HepG2 (cell line): ENCODE measurements at regions not wholly inside any gene's neighbourhood (a gene's known extent, or its start where the extent isn't known, plus 50 kb on each side); places are given as distances from the start of the nearest gene placed in this dataset.

Experiments
- ATAC-seq: fragments of 200-7000 bp; cut with Tn5 transposase; 3 replicates; pipeline ENCODE4 v1.9.1; 2020; ENCODE audit warnings: mild to moderate bottlenecking, moderate library complexity
- BruUV-seq: library from RNA; stranded (reverse); fragments of 400-500 nt; replicated peaks from 2 replicates; lab custom pipeline; 2021; lab: Mats Ljungman, UMichigan
- CTCF ChIA-PET: fragments of 300-600 bp; formaldehyde crosslinking; extraction: SDS; loops from one replicate; lab custom pipeline; 2021; ENCODE audit warnings: low total read pairs, inconsistent platforms, low intra/inter-chr PET ratio; lab: Yijun Ruan, JAX
- POLR2A ChIA-PET: fragments of 350-600 bp; sonication (Branson Sonifier 250); formaldehyde crosslinking; loops from one replicate; lab custom pipeline; 2020; ENCODE audit warnings: antibody characterized with exemption, inconsistent platforms; lab: Yijun Ruan, JAX
- DNase-seq: peaks from one replicate; pipeline ENCODE4 v3.0.0-alpha.2; 2015; ENCODE audit warnings: low spot score
- FAIRE-seq: peaks from 3 replicates; lab custom pipeline; 2011; peaks lifted over from hg19 to GRCh38; lab: Jason Lieb, UNC
- H2AFZ ChIP-seq: one replicate; pipeline ENCODE4 v1.6.1; 2011; ENCODE audit warnings: low read length, inconsistent platforms
- H3K27ac ChIP-seq: fragments of 300-600 bp; 3 replicates; pipeline ENCODE4 v1.8.0; 2011; ENCODE audit warnings: mixed run types, mild to moderate bottlenecking, mixed read lengths, low read length, inconsistent platforms; ENCODE audit not compliant: insufficient read depth; ENCODE audit errors: extremely low read length
- H3K27me3 ChIP-seq, 2 experiments: fragments of 200-600 bp in 1 of 2; 2 replicates in 1 of 2; 3 replicates in 1 of 2; pipeline versions ENCODE4 v1.6.0 to v1.8.0; 2011; ENCODE audit warnings: low read length in 2 of 2, mild to moderate bottlenecking in 2 of 2, moderate library complexity in 2 of 2, inconsistent platforms in 1 of 2; ENCODE audit not compliant: insufficient read depth in 2 of 2, control insufficient read depth in 1 of 2
- H3K36me3 ChIP-seq, 2 experiments: fragments of 200-600 bp in 1 of 2; replicated peaks in 1 of 2; 2 replicates in 1 of 2; 3 replicates in 1 of 2; pipeline versions ENCODE4 v1.5.1 to v1.8.0; 2011; ENCODE audit warnings: low read length in 2 of 2, inconsistent platforms in 1 of 2; ENCODE audit not compliant: insufficient read depth in 2 of 2, control insufficient read depth in 1 of 2
- H3K4me1 ChIP-seq: 2 replicates; pipeline ENCODE4 v1.5.1; 2012; ENCODE audit warnings: low read length, inconsistent platforms; ENCODE audit not compliant: insufficient read depth
- H3K4me2 ChIP-seq: 2 replicates; pipeline ENCODE4 v1.6.0; 2011; ENCODE audit warnings: low read depth, low read length, inconsistent platforms
- H3K4me3 ChIP-seq, 3 experiments: fragments of 200-600 bp in 1 of 3; sonication (generic), shearing (Covaris generic) in 1 of 3; replicated peaks in 1 of 3; 2 replicates each; pipeline ENCODE4 v1.5.1; 2011 to 2016; ENCODE audit warnings: low read length in 3 of 3, inconsistent platforms in 2 of 3, low read depth in 2 of 3, mild to moderate bottlenecking in 2 of 3, control low read depth in 1 of 3, mixed read lengths in 1 of 3; ENCODE audit not compliant: insufficient read depth in 1 of 3
- H3K79me2 ChIP-seq: one replicate; pipeline ENCODE4 v1.6.1; 2011; ENCODE audit warnings: low read length, inconsistent platforms; ENCODE audit not compliant: insufficient read depth
- H3K9ac ChIP-seq: 2 replicates; pipeline ENCODE4 v1.6.0; 2011; ENCODE audit warnings: mild to moderate bottlenecking, low read depth, low read length, inconsistent platforms; ENCODE audit not compliant: insufficient read depth
- H3K9me3 ChIP-seq: 2 replicates; pipeline ENCODE4 v1.5.1; 2012; ENCODE audit warnings: mild to moderate bottlenecking, low read length
- H4K20me1 ChIP-seq: 2 replicates; pipeline ENCODE4 v1.6.0; 2011; ENCODE audit warnings: inconsistent platforms, mild to moderate bottlenecking, low read length, moderate library complexity; ENCODE audit not compliant: insufficient read depth
- ELF4 ChIP-seq: sonication (generic); formaldehyde crosslinking; IDR thresholded peaks from 2 replicates; pipeline ENCODE4 v1.5.0; 2020; ENCODE audit warnings: missing genetic modification reagents, mild to moderate bottlenecking, moderate library complexity, borderline replicate concordance
- IRF2 ChIP-seq: IDR thresholded peaks from 2 replicates; pipeline ENCODE4 v1.6.1; 2018; ENCODE audit warnings: missing genetic modification reagents, missing compliant biosample characterization
- NR3C1 ChIP-seq: sonication (generic); formaldehyde crosslinking; IDR thresholded peaks from 2 replicates; pipeline ENCODE4 v1.4.0; 2020; ENCODE audit warnings: missing genetic modification reagents
- RFXAP ChIP-seq: sonication (generic); formaldehyde crosslinking; IDR thresholded peaks from 2 replicates; pipeline ENCODE4 v1.4.0; 2020; ENCODE audit warnings: missing genetic modification reagents, borderline replicate concordance
- SIN3B ChIP-seq: fragments of 150-350 bp; IDR thresholded peaks from 2 replicates; pipeline ENCODE4 v1.6.1; 2014; ENCODE audit warnings: low read length
- ZNF335 ChIP-seq: sonication (generic); formaldehyde crosslinking; IDR thresholded peaks from 2 replicates; pipeline ENCODE4 v1.4.0; 2020; ENCODE audit warnings: missing genetic modification reagents
- ZNF350 ChIP-seq: sonication (generic); formaldehyde crosslinking; IDR thresholded peaks from 2 replicates; pipeline ENCODE4 v1.4.0; 2020; ENCODE audit warnings: mild to moderate bottlenecking, low read depth, missing genetic modification reagents, borderline replicate concordance
- ZNF570 ChIP-seq: sonication (generic); formaldehyde crosslinking; IDR thresholded peaks from 2 replicates; pipeline ENCODE4 v1.4.0; 2020; ENCODE audit warnings: mild to moderate bottlenecking, missing genetic modification reagents, borderline replicate concordance
- ZSCAN22 ChIP-seq: sonication (generic); formaldehyde crosslinking; IDR thresholded peaks from 2 replicates; pipeline ENCODE4 v1.4.0; 2020; ENCODE audit warnings: mild to moderate bottlenecking, missing genetic modification reagents
- WGBS: methylation state at CpG from one replicate; pipeline ENCODE4 v1.1.6; 2017; ENCODE audit warnings: low lambda C conversion rate; 5-methylcytosine and 5-hydroxymethylcytosine counted together
- in situ Hi-C: cut with HindIII; loops from 2 replicates; pipeline ENCODE4 v1.10.0; 2017; ENCODE audit warnings: low pct_unique_long_range_greater_than_20kb; ENCODE audit not compliant: extremely low pct_ligation_motif_present
- intact Hi-C: fragments of 100-400 bp; cut with micrococcal nuclease; formaldehyde crosslinking; loops from one replicate; pipeline ENCODE4 v1.10.0; 2022; ENCODE audit not compliant: unreplicated experiment
- TF ChIP-seq, protein P1 (sequence below): sonication (generic); formaldehyde crosslinking; IDR thresholded peaks from 2 replicates; pipeline ENCODE4 v1.4.0; 2020; ENCODE audit warnings: missing genetic modification reagents
- TF ChIP-seq, protein P2 (sequence below): sonication (generic); formaldehyde crosslinking; IDR thresholded peaks from 2 replicates; pipeline ENCODE4 v1.5.1; 2020; ENCODE audit warnings: missing genetic modification reagents, mild to moderate bottlenecking, borderline replicate concordance
- TF ChIP-seq, protein P3 (sequence below): IDR thresholded peaks from 2 replicates; pipeline ENCODE4 v1.6.1; 2016; ENCODE audit warnings: control low read depth
- TF ChIP-seq, protein P4 (sequence below): sonication (generic); formaldehyde crosslinking; conservative IDR thresholded peaks from 2 replicates; pipeline ENCODE4 v1.4.0; 2020; ENCODE audit warnings: missing genetic modification reagents

DNA sequence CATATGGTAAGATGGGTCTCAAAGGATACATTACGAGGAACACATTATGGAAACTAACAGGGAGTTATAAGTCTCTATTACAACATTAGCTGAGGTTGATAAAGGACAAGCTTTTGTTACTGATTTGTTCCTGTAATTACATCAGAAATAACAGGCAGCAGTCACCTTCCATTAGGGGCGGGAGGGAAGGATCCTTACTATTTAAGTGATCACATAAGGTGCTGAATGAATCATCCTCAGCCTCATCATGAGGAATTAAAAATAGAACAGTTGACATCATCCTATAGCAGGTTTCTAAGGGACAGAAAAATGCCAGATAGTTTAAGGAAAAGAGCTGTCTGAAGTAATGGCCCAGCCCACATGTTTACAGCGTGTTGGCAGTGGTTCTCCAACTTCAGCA lies 86.9 kb upstream of the MGAT5 start (continued):
- TF ChIP-seq, protein P1, sequence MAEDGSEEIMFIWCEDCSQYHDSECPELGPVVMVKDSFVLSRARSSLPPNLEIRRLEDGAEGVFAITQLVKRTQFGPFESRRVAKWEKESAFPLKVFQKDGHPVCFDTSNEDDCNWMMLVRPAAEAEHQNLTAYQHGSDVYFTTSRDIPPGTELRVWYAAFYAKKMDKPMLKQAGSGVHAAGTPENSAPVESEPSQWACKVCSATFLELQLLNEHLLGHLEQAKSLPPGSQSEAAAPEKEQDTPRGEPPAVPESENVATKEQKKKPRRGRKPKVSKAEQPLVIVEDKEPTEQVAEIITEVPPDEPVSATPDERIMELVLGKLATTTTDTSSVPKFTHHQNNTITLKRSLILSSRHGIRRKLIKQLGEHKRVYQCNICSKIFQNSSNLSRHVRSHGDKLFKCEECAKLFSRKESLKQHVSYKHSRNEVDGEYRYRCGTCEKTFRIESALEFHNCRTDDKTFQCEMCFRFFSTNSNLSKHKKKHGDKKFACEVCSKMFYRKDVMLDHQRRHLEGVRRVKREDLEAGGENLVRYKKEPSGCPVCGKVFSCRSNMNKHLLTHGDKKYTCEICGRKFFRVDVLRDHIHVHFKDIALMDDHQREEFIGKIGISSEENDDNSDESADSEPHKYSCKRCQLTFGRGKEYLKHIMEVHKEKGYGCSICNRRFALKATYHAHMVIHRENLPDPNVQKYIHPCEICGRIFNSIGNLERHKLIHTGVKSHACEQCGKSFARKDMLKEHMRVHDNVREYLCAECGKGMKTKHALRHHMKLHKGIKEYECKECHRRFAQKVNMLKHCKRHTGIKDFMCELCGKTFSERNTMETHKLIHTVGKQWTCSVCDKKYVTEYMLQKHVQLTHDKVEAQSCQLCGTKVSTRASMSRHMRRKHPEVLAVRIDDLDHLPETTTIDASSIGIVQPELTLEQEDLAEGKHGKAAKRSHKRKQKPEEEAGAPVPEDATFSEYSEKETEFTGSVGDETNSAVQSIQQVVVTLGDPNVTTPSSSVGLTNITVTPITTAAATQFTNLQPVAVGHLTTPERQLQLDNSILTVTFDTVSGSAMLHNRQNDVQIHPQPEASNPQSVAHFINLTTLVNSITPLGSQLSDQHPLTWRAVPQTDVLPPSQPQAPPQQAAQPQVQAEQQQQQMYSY, result no peak
- no peak for TF ChIP-seq IRF2 (CRISPR knock-in tag)

DNA sequence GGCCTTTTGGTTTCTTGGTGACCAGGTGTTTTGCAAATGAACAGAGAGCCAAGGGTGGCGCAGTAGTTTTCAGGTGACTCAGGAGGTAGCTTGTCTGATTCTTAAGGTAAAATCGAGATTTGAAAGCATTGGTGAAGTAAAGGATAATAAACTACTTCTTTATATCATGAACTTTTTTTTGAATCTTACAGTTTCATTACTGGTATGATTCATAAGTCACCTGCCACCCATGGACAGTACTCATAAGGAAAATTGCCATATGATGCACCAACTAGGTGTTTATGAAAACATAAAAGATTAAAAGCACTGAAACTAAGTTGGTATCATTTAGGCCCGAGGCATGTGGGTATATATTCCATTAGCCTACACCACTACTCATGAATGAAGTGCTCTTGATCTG lies 84.1 kb upstream of the MGAT5 start:
- DNase-seq (no peak), ATAC-seq (no peak), FAIRE-seq (no peak)
- Histone ChIP-seq H3K36me3 (no peaks in the 10 kb centered on the region; a peak in 1 of 5 replicates), H3K27me3 (no peaks in the 10 kb centered on the region), H3K4me2 (no peak overlapping the region), H3K9ac (no peak overlapping the region), H3K4me1 (no peaks in the 10 kb centered on the region), H3K9me3 (no peaks in the 10 kb centered on the region), H3K79me2 (peaks cover 25% of the 10 kb centered on the region), H3K4me3 (no peak overlapping the region), H4K20me1 (peaks cover 4% of the 10 kb centered on the region; the same call in 1 of the 2 replicates), H3K27ac (no peak overlapping the region), H2AFZ (no peak overlapping the region)
- intact Hi-C loops, result loop anchor here (5.0 kb wide), 1 partner anchor 47 kb away; no protein-coding TSS in a partner anchor
- CTCF ChIA-PET, result no interaction called here
- no TSS peak for BruUV-seq
- TF ChIP-seq ZNF570, result no peak
- TF ChIP-seq RFXAP (CRISPR knock-in tag), result no peak
- TF ChIP-seq SIN3B, result no peak
- TF ChIP-seq, protein P2, sequence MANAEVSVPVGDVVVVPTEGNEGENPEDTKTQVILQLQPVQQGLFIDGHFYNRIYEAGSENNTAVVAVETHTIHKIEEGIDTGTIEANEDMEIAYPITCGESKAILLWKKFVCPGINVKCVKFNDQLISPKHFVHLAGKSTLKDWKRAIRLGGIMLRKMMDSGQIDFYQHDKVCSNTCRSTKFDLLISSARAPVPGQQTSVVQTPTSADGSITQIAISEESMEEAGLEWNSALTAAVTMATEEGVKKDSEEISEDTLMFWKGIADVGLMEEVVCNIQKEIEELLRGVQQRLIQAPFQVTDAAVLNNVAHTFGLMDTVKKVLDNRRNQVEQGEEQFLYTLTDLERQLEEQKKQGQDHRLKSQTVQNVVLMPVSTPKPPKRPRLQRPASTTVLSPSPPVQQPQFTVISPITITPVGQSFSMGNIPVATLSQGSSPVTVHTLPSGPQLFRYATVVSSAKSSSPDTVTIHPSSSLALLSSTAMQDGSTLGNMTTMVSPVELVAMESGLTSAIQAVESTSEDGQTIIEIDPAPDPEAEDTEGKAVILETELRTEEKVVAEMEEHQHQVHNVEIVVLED (CRISPR knock-in tag), result no peak
- TF ChIP-seq, protein P3, sequence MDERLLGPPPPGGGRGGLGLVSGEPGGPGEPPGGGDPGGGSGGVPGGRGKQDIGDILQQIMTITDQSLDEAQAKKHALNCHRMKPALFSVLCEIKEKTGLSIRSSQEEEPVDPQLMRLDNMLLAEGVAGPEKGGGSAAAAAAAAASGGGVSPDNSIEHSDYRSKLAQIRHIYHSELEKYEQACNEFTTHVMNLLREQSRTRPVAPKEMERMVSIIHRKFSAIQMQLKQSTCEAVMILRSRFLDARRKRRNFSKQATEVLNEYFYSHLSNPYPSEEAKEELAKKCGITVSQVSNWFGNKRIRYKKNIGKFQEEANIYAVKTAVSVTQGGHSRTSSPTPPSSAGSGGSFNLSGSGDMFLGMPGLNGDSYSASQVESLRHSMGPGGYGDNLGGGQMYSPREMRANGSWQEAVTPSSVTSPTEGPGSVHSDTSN (CRISPR knock-in tag), result no peak
- TF ChIP-seq ZNF335 (CRISPR knock-in tag), result no peak
- no peak for TF ChIP-seq NR3C1 (CRISPR knock-in tag)
- TF ChIP-seq ELF4, result no peak
- no peak for TF ChIP-seq ZSCAN22 (CRISPR knock-in tag)
- no peak for TF ChIP-seq ZNF350
- TF ChIP-seq, protein P4, sequence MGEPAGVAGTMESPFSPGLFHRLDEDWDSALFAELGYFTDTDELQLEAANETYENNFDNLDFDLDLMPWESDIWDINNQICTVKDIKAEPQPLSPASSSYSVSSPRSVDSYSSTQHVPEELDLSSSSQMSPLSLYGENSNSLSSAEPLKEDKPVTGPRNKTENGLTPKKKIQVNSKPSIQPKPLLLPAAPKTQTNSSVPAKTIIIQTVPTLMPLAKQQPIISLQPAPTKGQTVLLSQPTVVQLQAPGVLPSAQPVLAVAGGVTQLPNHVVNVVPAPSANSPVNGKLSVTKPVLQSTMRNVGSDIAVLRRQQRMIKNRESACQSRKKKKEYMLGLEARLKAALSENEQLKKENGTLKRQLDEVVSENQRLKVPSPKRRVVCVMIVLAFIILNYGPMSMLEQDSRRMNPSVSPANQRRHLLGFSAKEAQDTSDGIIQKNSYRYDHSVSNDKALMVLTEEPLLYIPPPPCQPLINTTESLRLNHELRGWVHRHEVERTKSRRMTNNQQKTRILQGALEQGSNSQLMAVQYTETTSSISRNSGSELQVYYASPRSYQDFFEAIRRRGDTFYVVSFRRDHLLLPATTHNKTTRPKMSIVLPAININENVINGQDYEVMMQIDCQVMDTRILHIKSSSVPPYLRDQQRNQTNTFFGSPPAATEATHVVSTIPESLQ (CRISPR knock-in tag), result no peak
- POLR2A ChIA-PET, result no interaction called here
- 76% methylated on average over 3 of the region's 3 CpGs for WGBS
- in situ Hi-C loops, result no loop called here
